Right cardiac atrium (tissue), 5 donors: ENCODE measurements at regions not wholly inside any gene's neighbourhood (a gene's known extent, or its start where the extent isn't known, plus 50 kb on each side); places are given as distances from the start of the nearest gene placed in this dataset.
"Not testable (repeated sequence)": the region's sequence is repeated elsewhere in the genome, so short reads cannot be mapped to it uniquely, and the experiment has no call there.

Experiments
- ATAC-seq, 2 donors: fragments of 200-7000 bp; cut with Tn5 transposase; one replicate each; pipeline versions ENCODE4 v1.8.0 to v1.9.1; 2020; ENCODE audit warnings: moderate library complexity in 2 of 2, mild to moderate bottlenecking in 1 of 2
- DNase-seq, 3 donors: peaks; one replicate each; pipeline ENCODE4 v3.0.0-alpha.2; 2020
- H3K27ac ChIP-seq: one replicate; pipeline ENCODE4 v1.5.1; 2013; ENCODE audit warnings: mild to moderate bottlenecking, low read length, control low read depth, moderate library complexity
- H3K27me3 ChIP-seq: one replicate; pipeline ENCODE4 v1.6.1; 2013; ENCODE audit not compliant: control insufficient read depth, insufficient read depth
- H3K4me1 ChIP-seq: one replicate; pipeline ENCODE4 v1.6.1; 2013; ENCODE audit warnings: low read length; ENCODE audit not compliant: control insufficient read depth, insufficient read depth
- H3K4me3 ChIP-seq: one replicate; pipeline ENCODE4 v1.5.1; 2013; ENCODE audit warnings: low read length, control low read depth
- H3K9me3 ChIP-seq: one replicate; pipeline ENCODE4 v1.6.1; 2013; ENCODE audit warnings: low read length; ENCODE audit not compliant: control insufficient read depth
- WGBS: extraction: QIAGEN DNeasy Blood & Tissue Kit; methylation state at CpG from one replicate; pipeline ENCODE4 v1.1.7; 2013; 5-methylcytosine and 5-hydroxymethylcytosine counted together
- intact Hi-C, 4 donors: fragments of 100-400 bp; cut with DNase I; formaldehyde crosslinking; loops; one replicate each; pipeline versions ENCODE4 v1.11.0 to v1.14.0; 2022 to 2023
- donor health status: healthy with polysubstance abuse.
- donor health status: DM: no; HTN: yes; CAD: no.
- donor health status: DM: no; HTN: no; CAD: no.
- donor health status: DM: no; HTN: yes; CAD: no; lungs with severe emphysema.
- donor health status: DM: yes; HTN: yes; CAD: no.

- DNase-seq = peak; percentile 84 to 91 (median 90)
- Histone ChIP-seq H3K27ac (no peak overlapping the region), H3K4me3 (no peak overlapping the region), H3K9me3 (no peaks in the 10 kb centered on the region), H3K4me1 (peaks cover 6% of the 10 kb centered on the region), H3K27me3 (no peaks in the 10 kb centered on the region)
- WGBS = 23% methylated on average over 25 of the region's 25 CpGs
- intact Hi-C loops = loop anchor here (2.0 to 10.0 kb wide), 10 partner anchors 173 to 656 kb away; partner anchors contain the start of gene THBD (in 1 of the 4)
- peak; percentile 92 to 94 for ATAC-seq
These were observed 107.2 kb upstream of the FOXA2 start for GRCh38 chr20:22691369-22692118.

- Histone ChIP-seq H3K9me3 (no peaks in the 10 kb centered on the region), H3K27me3 (no peaks in the 10 kb centered on the region), H3K4me3 (no peak overlapping the region), H3K27ac (no peak overlapping the region), H3K4me1 (peaks cover 6% of the 10 kb centered on the region)
- DNase-seq (no peak), ATAC-seq (peak in 1 of 2 donors; percentile 20)
- WGBS = 35% methylated on average over 4 of the region's 4 CpGs
- intact Hi-C loops = loop anchor here (5.0 to 10.0 kb wide), 8 partner anchors 173 to 655 kb away; partner anchors contain the start of gene THBD (in 1 of the 4)
These were observed 107.7 kb upstream of the FOXA2 start for GRCh38 chr20:22692119-22692475.

- DNase-seq, H3K9me3 ChIP-seq, H3K4me1 ChIP-seq, ATAC-seq, H3K27ac ChIP-seq, H3K4me3 ChIP-seq, H3K27me3 ChIP-seq: not testable (repeated sequence)
- 91% methylated on average over 6 of the region's 6 CpGs for WGBS
- intact Hi-C loops = loop anchor here (5.0 to 10.0 kb wide), 8 partner anchors 172 to 655 kb away; partner anchors contain the start of gene THBD (in 1 of the 4)
These were observed 108.2 kb upstream of the FOXA2 start for GRCh38 chr20:22692620-22693019.

- no peak overlapping the region for H3K27ac ChIP-seq
- 92% methylated on average over 4 of the region's 4 CpGs for WGBS
- no peak overlapping the region for H3K4me3 ChIP-seq
- H3K27me3 ChIP-seq = no peaks in the 10 kb centered on the region
- ATAC-seq (no peak), DNase-seq (no peak)
- no peaks in the 10 kb centered on the region for H3K9me3 ChIP-seq
- peaks cover 9% of the 10 kb centered on the region for H3K4me1 ChIP-seq
- intact Hi-C loops = loop anchor here (5.0 to 10.0 kb wide), 6 partner anchors 168 to 646 kb away; partner anchors contain the start of gene THBD (in 1 of the 4)
These were observed 112.4 kb upstream of the FOXA2 start for GRCh38 chr20:22696759-22697158.

GRCh38 chr20:22698259-22698842, 114.0 kb upstream of the FOXA2 start:
- Histone ChIP-seq H3K27me3 (no peaks in the 10 kb centered on the region), H3K9me3 (no peaks in the 10 kb centered on the region), H3K4me1 (peaks cover 5% of the 10 kb centered on the region), H3K27ac (no peak overlapping the region), H3K4me3 (no peak overlapping the region)
- WGBS = 72% methylated on average over 5 of the region's 5 CpGs
- ATAC-seq = peak in 1 of 2 donors; percentile 48
- intact Hi-C loops = loop anchor here (5.0 to 10.0 kb wide), 6 partner anchors 166 to 644 kb away; partner anchors contain the start of gene THBD (in 1 of the 4)
- no peak for DNase-seq

GRCh38 chr20:22699396-22699795, 115.0 kb upstream of the FOXA2 start:
- no peak overlapping the region for H3K27ac ChIP-seq
- no peak for DNase-seq
- no peak for ATAC-seq
- H3K27me3 ChIP-seq = no peaks in the 10 kb centered on the region
- intact Hi-C loops = loop anchor here (5.0 to 10.0 kb wide), 6 partner anchors 165 to 643 kb away; partner anchors contain the start of gene THBD (in 1 of the 4)
- no peak overlapping the region for H3K4me3 ChIP-seq
- H3K4me1 ChIP-seq = peaks cover 5% of the 10 kb centered on the region
- no peaks in the 10 kb centered on the region for H3K9me3 ChIP-seq
- WGBS = 92% methylated on average over 3 of the region's 3 CpGs

- ATAC-seq (peak; percentile 36 to 39), DNase-seq (no peak)
- 56% methylated on average over 1 of the region's 1 CpG for WGBS
- Histone ChIP-seq H3K9me3 (no peaks in the 10 kb centered on the region), H3K4me3 (no peak overlapping the region), H3K27ac (no peak overlapping the region), H3K27me3 (no peaks in the 10 kb centered on the region), H3K4me1 (peaks cover 3% of the 10 kb centered on the region)
- intact Hi-C loops = no loop called here
These were observed 116.0 kb upstream of the FOXA2 start for GRCh38 chr20:22700367-22700766.

GRCh38 chr20:22701679-22702308, 117.4 kb upstream of the FOXA2 start:
- intact Hi-C loops = no loop called here
- Histone ChIP-seq H3K4me1 (peaks cover 3% of the 10 kb centered on the region), H3K9me3 (no peaks in the 10 kb centered on the region), H3K27me3 (no peaks in the 10 kb centered on the region), H3K4me3 (no peak overlapping the region), H3K27ac (no peak overlapping the region)
- WGBS = 91% methylated on average over 1 of the region's 1 CpG
- no peak for DNase-seq
- ATAC-seq = no peak

- ATAC-seq (no peak), DNase-seq (no peak)
- intact Hi-C loops = no loop called here
- H3K27me3 ChIP-seq = no peaks in the 10 kb centered on the region
- peaks cover 3% of the 10 kb centered on the region for H3K4me1 ChIP-seq
- H3K27ac ChIP-seq = no peak overlapping the region
- no peak overlapping the region for H3K4me3 ChIP-seq
- no peaks in the 10 kb centered on the region for H3K9me3 ChIP-seq
These were observed 119.5 kb upstream of the FOXA2 start for GRCh38 chr20:22703843-22704242.

GRCh38 chr20:22711971-22712755, 127.8 kb upstream of the FOXA2 start:
- intact Hi-C loops = no loop called here

More at GRCh38 chr20:22711971-22712755, 127.8 kb upstream of the FOXA2 start:
- 76% methylated on average over 2 of the region's 2 CpGs for WGBS
- DNase-seq (no peak), ATAC-seq (no peak)
- Histone ChIP-seq H3K27ac (no peak overlapping the region), H3K9me3 (no peaks in the 10 kb centered on the region), H3K27me3 (no peaks in the 10 kb centered on the region), H3K4me3 (no peak overlapping the region), H3K4me1 (peaks cover 4% of the 10 kb centered on the region)
